H9 (cell line): ENCODE measurements at regions not wholly inside any gene's neighbourhood (a gene's known extent, or its start where the extent isn't known, plus 50 kb on each side); places are given as distances from the start of the nearest gene placed in this dataset.
A peak's percentile ranks its signal among the peaks of the same experiment; 100 is the strongest.

Experiments used
- DNase-seq: peaks from one replicate; pipeline ENCODE4 v3.0.0-alpha.2; 2017
- H2AFZ ChIP-seq: one replicate; pipeline ENCODE4 v1.6.1; 2013; ENCODE audit warnings: mild to moderate bottlenecking, low read length, control low read depth, moderate library complexity
- H2AK5ac ChIP-seq: 2 replicates; pipeline ENCODE4 v1.6.1; 2013; ENCODE audit warnings: low read length, control low read depth, mixed read lengths; ENCODE audit not compliant: insufficient read length
- H2BK120ac ChIP-seq: one replicate; pipeline ENCODE4 v1.6.1; 2013; ENCODE audit warnings: low read depth, mild to moderate bottlenecking, low read length, control low read depth, inconsistent platforms; ENCODE audit not compliant: poor library complexity, severe bottlenecking
- H2BK12ac ChIP-seq: 2 replicates; pipeline ENCODE4 v1.6.1; 2013; ENCODE audit warnings: low read length, control low read depth, mixed read lengths, low read depth; ENCODE audit not compliant: insufficient read length
- H2BK15ac ChIP-seq: 2 replicates; pipeline ENCODE4 v1.6.1; 2013; ENCODE audit warnings: low read depth, low read length, control low read depth
- H2BK20ac ChIP-seq: one replicate; pipeline ENCODE4 v1.6.1; 2013; ENCODE audit warnings: low read depth, mild to moderate bottlenecking, low read length, control low read depth, inconsistent platforms; ENCODE audit not compliant: poor library complexity, severe bottlenecking
- H2BK5ac ChIP-seq: 2 replicates; pipeline ENCODE4 v1.6.1; 2013; ENCODE audit warnings: low read length, control low read depth, mixed read lengths; ENCODE audit not compliant: insufficient read length
- H3K14ac ChIP-seq: 2 replicates; pipeline ENCODE4 v1.6.1; 2013; ENCODE audit warnings: low read length, control low read depth; ENCODE audit not compliant: insufficient read depth
- H3K18ac ChIP-seq: 2 replicates; pipeline ENCODE4 v1.6.1; 2013; ENCODE audit warnings: low read depth, mild to moderate bottlenecking, mixed read lengths, low read length, control low read depth; ENCODE audit not compliant: insufficient read length
- H3K23ac ChIP-seq: 2 replicates; pipeline ENCODE4 v1.6.1; 2013; ENCODE audit warnings: low read length, control low read depth, mixed read lengths, low read depth; ENCODE audit not compliant: insufficient read length
- H3K23me2 ChIP-seq: 2 replicates; pipeline ENCODE4 v1.6.1; 2013; ENCODE audit warnings: low read depth, mild to moderate bottlenecking, mixed read lengths, low read length, control low read depth; ENCODE audit not compliant: insufficient read length, poor library complexity, severe bottlenecking
- H3K27ac ChIP-seq: 2 replicates; pipeline ENCODE4 v1.5.1; 2013; ENCODE audit warnings: low read length, control low read depth, mixed read lengths, low read depth; ENCODE audit not compliant: insufficient read length
- H3K27me3 ChIP-seq: 2 replicates; pipeline ENCODE4 v1.6.1; 2013; ENCODE audit warnings: low read length, control low read depth, inconsistent platforms; ENCODE audit not compliant: insufficient read depth
- H3K4ac ChIP-seq: 2 replicates; pipeline ENCODE4 v1.6.1; 2013; ENCODE audit warnings: low read depth, mild to moderate bottlenecking, control low read depth, inconsistent platforms, low read length, moderate library complexity
- H3K4me1 ChIP-seq: 2 replicates; pipeline ENCODE4 v1.6.1; 2013; ENCODE audit warnings: low read length, control low read depth, inconsistent platforms; ENCODE audit not compliant: insufficient read depth
- H3K4me2 ChIP-seq: 2 replicates; pipeline ENCODE4 v1.6.1; 2013; ENCODE audit warnings: low read length, control low read depth, mixed read lengths; ENCODE audit not compliant: insufficient read length, insufficient read depth
- H3K56ac ChIP-seq: 2 replicates; pipeline ENCODE4 v1.6.1; 2013; ENCODE audit warnings: low read depth, mild to moderate bottlenecking, mixed read lengths, low read length, control low read depth; ENCODE audit not compliant: insufficient read length
- H3K79me1 ChIP-seq: 2 replicates; pipeline ENCODE4 v1.6.1; 2013; ENCODE audit warnings: low read depth, mild to moderate bottlenecking, moderate library complexity, low read length, control low read depth, inconsistent platforms; ENCODE audit not compliant: insufficient read depth, poor library complexity, severe bottlenecking
- H3K79me2 ChIP-seq: 2 replicates; pipeline ENCODE4 v1.6.1; 2013; ENCODE audit warnings: low read length, control low read depth, inconsistent platforms; ENCODE audit not compliant: insufficient read depth
- H3K9ac ChIP-seq: 2 replicates; pipeline ENCODE4 v1.6.1; 2013; ENCODE audit warnings: low read length, control low read depth, mixed read lengths; ENCODE audit not compliant: insufficient read length; ENCODE audit errors: extremely low read depth
- H3K9me3 ChIP-seq: one replicate; pipeline ENCODE4 v1.6.1; 2013; ENCODE audit warnings: low read depth, low read length, inconsistent platforms; ENCODE audit not compliant: control insufficient read depth
- H3T11ph ChIP-seq: one replicate; pipeline ENCODE4 v1.6.1; 2013; ENCODE audit warnings: mild to moderate bottlenecking, low read length, control low read depth, inconsistent platforms
- H4K20me1 ChIP-seq: one replicate; pipeline ENCODE4 v1.6.1; 2013; ENCODE audit not compliant: control insufficient read depth, insufficient read length, insufficient read depth
- H4K5ac ChIP-seq: 2 replicates; pipeline ENCODE4 v1.6.1; 2013; ENCODE audit warnings: low read depth, mild to moderate bottlenecking, mixed read lengths, low read length, control low read depth; ENCODE audit not compliant: insufficient read length
- H4K8ac ChIP-seq: replicated peaks from 2 replicates; pipeline ENCODE4 v1.6.1; 2013; ENCODE audit warnings: low read length, control low read depth, mixed read lengths, low read depth; ENCODE audit not compliant: insufficient read length
- H4K91ac ChIP-seq: 2 replicates; pipeline ENCODE4 v1.6.1; 2013; ENCODE audit warnings: low read depth, mild to moderate bottlenecking, moderate library complexity, mixed read lengths, low read length, control low read depth; ENCODE audit not compliant: insufficient read length
- H3K27ac Mint-ChIP-seq, 3 experiments: 2 replicates in 2 of 3; 3 replicates in 1 of 3; pipeline ENCODE4 v1.8.0; 2020 to 2021; ENCODE audit warnings: mixed read lengths in 3 of 3, mild to moderate bottlenecking in 1 of 3, moderate library complexity in 1 of 3
- H3K27me3 Mint-ChIP-seq: 2 replicates; pipeline ENCODE4 v1.8.0; 2021; ENCODE audit warnings: low read depth, mild to moderate bottlenecking, moderate library complexity, mixed read lengths
- H3K36me3 Mint-ChIP-seq, 3 experiments: 2 replicates in 2 of 3; 3 replicates in 1 of 3; pipeline ENCODE4 v1.8.0; 2020 to 2021; ENCODE audit warnings: low read depth in 3 of 3, mixed read lengths in 3 of 3; ENCODE audit not compliant: insufficient read depth in 1 of 3
- H3K4me1 Mint-ChIP-seq, 2 experiments: 2 replicates each; pipeline ENCODE4 v1.8.0; 2020; ENCODE audit warnings: mixed read lengths in 2 of 2
- H3K4me3 Mint-ChIP-seq, 2 experiments: 2 replicates in 1 of 2; 3 replicates in 1 of 2; pipeline ENCODE4 v1.8.0; 2020 to 2021; ENCODE audit warnings: mild to moderate bottlenecking in 2 of 2, mixed read lengths in 2 of 2, moderate library complexity in 1 of 2
- H3K9me3 Mint-ChIP-seq, 2 experiments: 2 replicates in 1 of 2; 3 replicates in 1 of 2; pipeline ENCODE4 v1.8.0; 2020; ENCODE audit warnings: mild to moderate bottlenecking in 2 of 2, mixed read lengths in 2 of 2, moderate library complexity in 1 of 2
- WGBS: extraction: QIAGEN DNeasy Blood & Tissue Kit; methylation state at CpG from one replicate; pipeline ENCODE4 v1.1.7; 2013; ENCODE audit warnings: missing lambda C conversion rate, low lambda C conversion rate, mixed read lengths; ENCODE audit not compliant: insufficient read length; ENCODE audit errors: extremely low coverage; 5-methylcytosine and 5-hydroxymethylcytosine counted together
- TF ChIP-seq, protein P1 (sequence below): fragments of 200-600 bp; sonication (generic); conservative IDR thresholded peaks from 3 replicates; pipeline ENCODE4 v1.8.0; 2021; ENCODE audit warnings: antibody characterized with exemption, mild to moderate bottlenecking

GRCh38 chr2:603869-604268, 73.3 kb downstream of the TMEM18 start:
- Histone ChIP-seq H4K8ac (no peak overlapping the region), H2BK120ac (no peak overlapping the region), H2AFZ (no peak overlapping the region), H3K9ac (no peak overlapping the region), H3K9me3 (no peaks in the 10 kb centered on the region), H3K79me2 (no peaks in the 10 kb centered on the region), H3K27ac (no peak overlapping the region), H2AK5ac (no peak overlapping the region), H2BK20ac (no peak overlapping the region), H4K5ac (no peak overlapping the region), H3K23ac (no peak overlapping the region), H3K56ac (no peak overlapping the region), H3K4me1 (no peaks in the 10 kb centered on the region), H2BK5ac (no peak overlapping the region), H4K91ac (no peak overlapping the region), H2BK12ac (no peak overlapping the region), H3K79me1 (no peaks in the 10 kb centered on the region), H3K23me2 (no peaks in the 10 kb centered on the region), H2BK15ac (no peak overlapping the region), H3K14ac (no peak overlapping the region), H4K20me1 (no peaks in the 10 kb centered on the region), H3T11ph (no peak overlapping the region), H3K4ac (no peak overlapping the region), H3K4me2 (no peak overlapping the region), H3K18ac (no peak overlapping the region), H3K27me3 (no peaks in the 10 kb centered on the region)
- peaks cover 0 to 2% (median 0%) of the 10 kb centered on the region in 3 experiments; a peak in 2 of 7 replicates for H3K36me3 Mint-ChIP-seq
- H3K27ac Mint-ChIP-seq, result no peak overlapping the region; a peak in 1 of 7 replicates
- H3K4me1 Mint-ChIP-seq, result peaks cover 2 to 3% of the 10 kb centered on the region in 2 experiments; a peak in 2 of 4 replicates
- peak overlapping the region in 1 of 2 experiments; percentile 34; a peak in 1 of 5 replicates for H3K4me3 Mint-ChIP-seq
- WGBS, result no CpG with 5 or more reads among the region's 8 CpGs
- no peaks in the 10 kb centered on the region; a peak in 1 of 5 replicates for H3K9me3 Mint-ChIP-seq
- TF ChIP-seq, protein P1, sequence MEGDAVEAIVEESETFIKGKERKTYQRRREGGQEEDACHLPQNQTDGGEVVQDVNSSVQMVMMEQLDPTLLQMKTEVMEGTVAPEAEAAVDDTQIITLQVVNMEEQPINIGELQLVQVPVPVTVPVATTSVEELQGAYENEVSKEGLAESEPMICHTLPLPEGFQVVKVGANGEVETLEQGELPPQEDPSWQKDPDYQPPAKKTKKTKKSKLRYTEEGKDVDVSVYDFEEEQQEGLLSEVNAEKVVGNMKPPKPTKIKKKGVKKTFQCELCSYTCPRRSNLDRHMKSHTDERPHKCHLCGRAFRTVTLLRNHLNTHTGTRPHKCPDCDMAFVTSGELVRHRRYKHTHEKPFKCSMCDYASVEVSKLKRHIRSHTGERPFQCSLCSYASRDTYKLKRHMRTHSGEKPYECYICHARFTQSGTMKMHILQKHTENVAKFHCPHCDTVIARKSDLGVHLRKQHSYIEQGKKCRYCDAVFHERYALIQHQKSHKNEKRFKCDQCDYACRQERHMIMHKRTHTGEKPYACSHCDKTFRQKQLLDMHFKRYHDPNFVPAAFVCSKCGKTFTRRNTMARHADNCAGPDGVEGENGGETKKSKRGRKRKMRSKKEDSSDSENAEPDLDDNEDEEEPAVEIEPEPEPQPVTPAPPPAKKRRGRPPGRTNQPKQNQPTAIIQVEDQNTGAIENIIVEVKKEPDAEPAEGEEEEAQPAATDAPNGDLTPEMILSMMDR, result no peak
- peaks cover 7% of the 10 kb centered on the region; the same call in 1 of the 2 replicates for H3K27me3 Mint-ChIP-seq
- peak; percentile 8 for DNase-seq
